HG03066 (cell line): ENCODE measurements at regions not wholly inside any gene's neighbourhood (a gene's known extent, or its start where the extent isn't known, plus 50 kb on each side); places are given as distances from the start of the nearest gene placed in this dataset.
"Not testable (repeated sequence)": the region's sequence is repeated elsewhere in the genome, so short reads cannot be mapped to it uniquely, and the experiment has no call there.

Experiments
- ATAC-seq: cut with Tn5 transposase; IDR thresholded peaks from one replicate; pipeline ENCODE4 v1.9.1; 2021; ENCODE audit warnings: low read depth; ENCODE audit not compliant: unreplicated experiment

GRCh38 chr5:173667702-173668101, 51.3 kb upstream of the BOD1 start:
- ATAC-seq, result no peak

GRCh38 chr5:173668245-173668800, 51.9 kb upstream of the BOD1 start:
- no peak for ATAC-seq

DNA sequence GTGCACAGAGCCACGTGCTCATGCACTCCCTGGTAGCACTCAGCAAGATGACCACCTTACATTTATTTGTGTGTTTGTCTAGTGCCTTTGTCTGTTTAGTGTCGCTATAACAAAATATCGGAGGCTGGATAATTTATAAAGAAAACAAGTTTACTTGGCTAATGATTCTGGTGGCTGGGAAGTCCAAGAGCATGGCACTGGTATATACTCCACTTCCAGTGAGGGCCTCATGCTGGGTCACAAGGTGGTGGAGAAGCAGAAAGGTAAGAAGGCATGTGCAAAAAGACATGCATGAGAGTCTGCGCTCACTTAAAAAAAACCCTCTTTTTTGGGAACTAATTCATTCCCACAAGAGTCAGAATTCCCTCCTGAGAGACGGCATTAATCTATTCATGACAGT, 52.5 kb upstream of the BOD1 start:
- ATAC-seq, result no peak

- no peak for ATAC-seq
Observed at GRCh38 chr5:173669483-173669882, 53.0 kb upstream of the BOD1 start.

DNA sequence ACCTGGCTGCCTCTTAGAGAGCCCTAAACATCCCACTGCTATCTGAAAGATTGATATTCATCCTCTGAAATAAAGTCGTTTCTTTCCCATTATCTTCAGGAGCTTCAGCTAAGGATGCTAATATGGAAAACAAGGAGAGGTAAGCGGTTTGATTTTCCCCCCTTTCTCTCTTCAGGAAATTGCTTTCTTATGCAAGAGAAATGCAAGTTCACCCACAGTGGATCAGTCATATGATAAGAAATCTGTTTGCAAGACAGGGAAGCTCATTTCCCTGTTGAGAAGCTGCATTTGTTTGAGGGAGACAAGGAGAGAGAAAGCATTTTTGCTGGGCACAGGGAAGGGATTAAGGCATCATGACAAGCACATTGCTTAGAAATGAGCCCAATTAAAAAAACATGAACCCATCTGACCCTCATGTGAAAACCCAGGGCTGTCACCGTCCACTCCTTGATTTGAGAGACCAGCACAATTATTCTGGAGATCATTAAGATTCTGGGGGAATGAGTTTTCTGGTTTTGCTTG, 53.7 kb upstream of the BOD1 start:
- no peak for ATAC-seq

DNA sequence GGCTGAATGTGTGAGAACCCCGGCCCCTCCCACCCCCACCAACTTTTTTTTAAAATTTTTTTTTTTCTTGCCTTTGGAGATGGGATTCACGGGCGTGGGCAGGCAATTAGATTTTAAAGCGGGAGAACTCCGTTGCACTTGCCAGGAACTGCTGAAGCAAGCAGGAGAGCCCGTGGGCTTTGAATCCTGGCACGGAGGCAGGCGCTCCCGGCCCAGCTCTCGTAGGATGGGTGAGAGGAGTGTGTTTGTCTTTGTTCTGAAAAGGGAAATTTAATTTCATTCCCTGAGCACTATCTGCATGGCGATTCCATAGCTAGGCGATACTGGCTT, 54.3 kb upstream of the BOD1 start:
- no peak for ATAC-seq

- ATAC-seq, result no peak
Observed at GRCh38 chr5:173671121-173671949, 54.9 kb upstream of the BOD1 start.

DNA sequence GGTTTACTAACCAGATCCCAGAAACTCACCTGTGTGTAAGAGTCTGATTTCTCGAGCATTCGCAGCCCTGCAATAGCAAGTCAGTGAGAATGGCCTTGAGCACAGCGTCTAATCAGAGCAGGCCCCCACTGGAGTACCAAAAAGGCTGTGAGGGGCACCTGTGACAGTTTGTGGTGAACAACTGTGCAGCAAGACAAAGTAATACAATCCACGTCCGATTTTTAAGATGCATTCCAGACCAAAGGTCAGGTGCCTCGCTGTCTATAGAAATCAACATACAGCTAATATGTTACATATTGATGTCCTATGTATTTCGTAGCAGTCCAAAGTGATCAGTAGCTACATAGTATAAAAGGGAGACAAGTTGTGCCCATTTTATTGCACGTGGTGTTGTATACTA, 55.7 kb upstream of the BOD1 start:
- ATAC-seq, result no peak

DNA sequence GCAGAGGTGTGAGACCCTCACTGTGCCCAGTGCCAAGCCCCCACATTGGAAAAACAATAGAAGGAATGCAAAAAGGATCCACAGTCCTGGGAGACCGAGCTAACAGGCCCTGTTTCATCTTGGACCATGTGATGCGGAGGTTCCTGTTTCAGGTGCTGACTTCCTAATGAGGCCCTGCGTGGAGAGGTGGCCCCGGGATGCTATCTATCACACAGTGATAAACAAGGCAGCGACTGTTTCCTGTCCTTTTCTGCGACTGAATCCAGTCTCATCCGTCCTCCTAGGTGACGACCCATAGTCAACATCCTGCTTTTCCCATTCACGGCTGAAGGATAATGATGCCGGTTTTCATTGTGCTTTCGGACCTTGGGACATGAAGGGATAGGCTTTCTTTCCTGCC, 56.4 kb upstream of the BOD1 start:
- ATAC-seq, result no peak

GRCh38 chr5:173673295-173674101, 57.0 kb upstream of the BOD1 start:
- ATAC-seq, result no peak

- no peak for ATAC-seq
Observed at GRCh38 chr5:173675287-173675996, 59.0 kb upstream of the BOD1 start.

GRCh38 chr5:173676375-173676774, 59.9 kb upstream of the BOD1 start:
- no peak for ATAC-seq

- no peak for ATAC-seq
Observed at GRCh38 chr5:173677125-173677672, 60.7 kb upstream of the BOD1 start.

DNA sequence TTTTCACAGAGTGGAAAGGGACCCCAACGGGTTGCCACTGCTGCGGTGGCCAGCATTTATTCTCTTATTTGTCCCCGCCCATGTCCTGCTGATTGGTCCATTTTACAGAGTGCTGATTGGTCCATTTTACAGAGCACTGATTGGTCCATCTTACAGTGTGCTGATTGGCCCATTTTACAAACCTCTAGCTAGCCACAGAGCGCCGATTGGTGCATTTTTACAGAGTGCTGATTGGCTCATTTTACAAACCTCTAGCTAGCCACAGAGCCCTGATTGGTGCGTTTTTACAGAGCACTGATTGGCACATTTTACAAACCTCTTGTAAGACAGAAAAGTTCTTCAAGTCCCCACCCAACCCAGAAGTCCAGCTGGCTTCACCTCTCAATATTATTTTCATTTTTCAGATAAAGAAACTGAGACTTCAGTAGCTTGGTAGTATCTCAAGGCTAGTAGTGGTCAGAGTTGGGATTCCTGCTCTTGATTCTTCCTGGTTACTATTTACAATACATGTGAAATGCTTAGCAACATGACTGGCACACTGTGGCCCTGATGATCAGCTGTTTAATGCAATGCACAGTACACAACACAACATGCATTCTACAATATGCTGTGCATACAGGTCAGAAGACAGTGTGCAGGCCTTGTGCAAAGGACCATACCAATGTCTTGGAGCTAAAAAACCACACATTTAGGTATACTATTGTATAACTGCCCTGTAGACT, 63.6 kb upstream of the BOD1 start:
- ATAC-seq, result peak; percentile 49

GRCh38 chr5:173680660-173681242, 64.3 kb upstream of the BOD1 start:
- peak; percentile 80 for ATAC-seq

DNA sequence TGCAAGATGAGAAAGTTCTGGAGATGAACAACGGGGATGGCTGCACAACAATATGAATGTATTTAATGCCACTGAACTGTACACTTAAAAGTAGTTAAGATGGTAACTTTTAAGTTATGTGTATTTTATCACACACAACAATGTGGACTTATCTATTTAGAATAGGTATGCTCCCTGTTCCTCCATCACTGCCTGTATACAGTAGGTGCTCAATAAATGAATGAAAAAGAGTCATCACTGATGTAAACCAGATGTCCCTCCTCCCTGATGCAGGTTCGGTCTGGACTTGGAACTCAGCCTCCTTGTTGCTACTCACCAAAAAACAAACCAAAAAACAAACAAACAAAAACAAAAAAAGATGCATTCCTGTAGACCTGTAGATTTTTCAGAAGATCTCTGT, 65.9 kb upstream of the BOD1 start:
- ATAC-seq, result no peak

- not testable (repeated sequence) for ATAC-seq
Observed at GRCh38 chr5:173684535-173684934, 68.1 kb upstream of the BOD1 start.

GRCh38 chr5:173686950-173687349, 70.5 kb upstream of the BOD1 start:
- ATAC-seq, result no peak

DNA sequence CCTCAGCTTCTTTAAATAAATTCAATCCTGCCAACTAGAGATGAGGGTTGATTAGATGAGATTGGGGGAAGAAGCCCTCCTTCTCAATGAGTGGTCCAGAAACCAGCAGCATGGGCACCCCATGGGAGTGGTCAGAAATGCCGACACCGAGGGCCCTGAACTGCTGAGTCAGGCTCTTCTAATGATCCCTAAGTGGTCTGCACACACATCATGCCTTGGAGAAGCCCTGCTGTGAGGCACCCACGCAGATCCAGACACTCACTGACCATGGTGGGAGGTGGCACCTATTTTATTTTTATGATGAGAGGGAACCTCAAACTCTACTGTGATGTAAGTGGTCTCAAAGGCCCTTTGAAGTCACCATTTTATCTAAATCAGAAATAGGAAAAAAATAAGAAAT, 72.3 kb upstream of the BOD1 start:
- no peak for ATAC-seq
